GM18502 (cell line): ENCODE measurements at regions not wholly inside any gene's neighbourhood (a gene's known extent, or its start where the extent isn't known, plus 50 kb on each side); places are given as distances from the start of the nearest gene placed in this dataset.

ENCODE experiments used
- ATAC-seq: cut with Tn5 transposase; IDR thresholded peaks from one replicate; pipeline ENCODE4 v1.9.1; 2021; ENCODE audit warnings: mild to moderate bottlenecking; ENCODE audit not compliant: unreplicated experiment, poor library complexity

DNA sequence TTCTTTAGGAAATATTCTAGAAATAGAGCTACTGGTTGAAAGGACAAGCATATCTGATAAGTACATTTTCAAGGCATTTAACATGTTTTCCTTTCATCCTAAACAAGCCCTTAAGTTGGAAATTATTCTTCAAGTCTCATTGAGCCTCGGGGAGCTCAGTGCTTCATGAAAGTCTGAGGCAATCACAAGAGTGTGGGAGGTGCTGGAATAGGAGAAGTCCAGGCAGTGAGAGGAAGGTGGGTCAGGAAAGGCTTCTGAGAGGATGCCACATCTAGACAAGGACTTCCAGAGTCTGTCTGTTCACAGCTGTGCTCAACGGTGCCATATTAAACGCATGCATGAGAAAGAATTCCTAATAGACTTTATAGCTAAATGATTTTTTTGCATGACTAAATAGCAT, 69.8 kb downstream of the CD83 start:
- no peak for ATAC-seq

DNA sequence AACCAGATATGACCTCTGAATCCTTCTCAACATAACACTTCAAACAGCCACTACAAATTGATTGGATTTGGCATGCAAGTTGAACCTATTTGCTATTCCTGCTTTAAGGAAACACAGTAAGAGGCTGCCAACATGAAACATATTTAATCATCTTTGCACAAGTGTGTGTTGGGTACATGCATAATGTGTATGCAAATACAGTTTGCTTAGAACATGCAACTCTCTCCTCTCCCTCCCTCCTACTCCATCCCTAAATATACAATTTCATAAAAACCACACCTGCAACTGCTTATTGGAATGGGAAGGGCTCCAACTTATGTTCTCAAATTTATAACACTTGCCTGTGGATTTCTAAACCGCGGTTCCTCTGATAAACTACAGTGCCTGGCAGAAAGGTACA, 71.5 kb downstream of the CD83 start:
- ATAC-seq, result no peak

DNA sequence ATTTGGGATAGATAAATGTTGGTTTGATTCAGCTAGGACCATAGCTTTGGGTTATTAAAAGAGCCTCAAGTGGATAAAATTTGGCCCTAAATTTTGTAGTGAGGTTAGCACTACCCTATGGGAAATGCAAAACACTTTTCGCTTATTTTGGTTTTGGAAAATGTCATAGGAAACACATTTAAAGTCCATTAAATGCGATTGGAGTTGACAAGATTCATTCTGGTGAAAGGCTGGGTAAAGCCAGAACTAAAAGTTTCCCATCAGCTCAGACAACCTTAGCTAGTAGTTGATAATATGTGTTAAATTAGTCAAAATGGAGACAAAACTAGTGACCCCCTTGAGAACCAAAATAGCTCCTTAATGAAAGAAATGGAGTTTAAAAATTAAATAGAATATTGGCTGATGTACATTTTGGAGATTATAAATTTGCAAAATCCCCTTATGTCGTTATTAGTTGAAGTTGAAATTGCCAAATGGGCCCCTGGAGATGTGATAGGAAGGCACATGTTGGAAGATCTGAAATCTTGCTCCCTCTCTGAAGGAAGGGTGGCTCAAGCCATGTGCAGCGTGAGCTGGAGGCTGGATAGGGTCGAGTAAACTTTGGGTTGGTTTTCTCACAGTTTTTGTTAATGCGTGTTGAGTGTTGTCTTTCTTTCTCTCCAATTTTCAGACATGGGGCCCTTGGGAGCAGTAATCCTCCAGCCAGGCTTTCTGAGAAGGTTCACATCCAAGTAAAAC, 72.8 kb downstream of the CD83 start:
- ATAC-seq, result no peak

DNA sequence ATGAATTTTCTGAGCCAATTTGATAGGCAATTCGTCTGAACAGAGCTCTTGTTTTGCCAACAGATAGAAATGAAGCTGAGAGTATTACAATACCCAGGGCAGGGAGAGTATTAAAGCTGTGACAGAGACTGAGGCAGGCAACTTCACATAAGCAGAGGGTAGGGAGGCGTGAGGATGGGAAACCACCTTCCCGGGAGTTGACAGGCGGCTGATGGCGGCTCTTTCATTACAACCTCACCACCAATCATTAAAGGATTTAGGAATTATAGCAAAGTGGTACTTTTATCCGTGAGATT, 73.3 kb downstream of the CD83 start:
- ATAC-seq, result no peak

DNA sequence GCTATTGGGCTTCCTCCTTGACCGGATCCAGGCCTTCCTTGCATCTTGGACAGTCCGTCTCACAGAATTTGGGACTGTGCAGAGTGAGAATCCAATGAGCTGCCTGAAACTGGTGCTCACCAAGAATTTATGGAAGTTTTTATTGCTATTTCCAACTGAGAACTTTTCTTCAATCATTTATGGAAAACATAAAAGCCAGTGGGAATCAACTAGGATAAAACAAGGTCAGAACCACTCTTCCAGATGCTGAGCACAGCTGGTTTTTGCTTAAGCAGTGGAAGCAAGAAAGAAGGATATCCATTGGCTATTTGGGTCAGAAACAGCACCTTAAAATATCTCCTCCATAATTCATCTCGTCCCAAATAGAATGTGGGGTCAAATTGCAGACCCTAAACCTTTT, 74.2 kb downstream of the CD83 start:
- no peak for ATAC-seq

DNA sequence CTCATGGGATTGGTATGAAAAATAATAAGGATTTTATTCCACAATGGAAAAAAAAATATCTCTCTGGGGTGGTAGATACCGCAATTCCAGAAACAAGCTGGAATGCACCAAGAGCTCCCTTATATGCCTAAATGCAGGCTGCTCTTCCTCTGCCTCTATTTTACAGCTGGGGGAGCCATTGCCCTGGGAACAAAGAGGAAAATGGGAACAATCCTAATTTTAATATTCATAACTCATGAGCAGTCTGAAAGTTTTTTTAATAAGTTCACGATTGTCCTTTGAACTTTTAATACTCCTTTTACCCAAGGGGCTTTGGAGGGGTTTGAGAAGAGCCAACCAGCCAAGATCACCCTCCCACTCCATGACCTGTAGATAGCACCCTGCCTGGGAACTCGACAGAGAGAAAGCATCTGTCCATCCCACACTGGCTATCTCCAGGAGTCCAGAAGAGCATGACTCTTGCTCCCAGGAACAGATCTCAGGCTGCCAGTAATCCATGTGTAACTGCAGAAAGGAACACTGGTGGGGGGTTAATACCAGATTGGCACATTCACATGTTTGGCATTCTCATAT, 74.7 kb downstream of the CD83 start:
- no peak for ATAC-seq

DNA sequence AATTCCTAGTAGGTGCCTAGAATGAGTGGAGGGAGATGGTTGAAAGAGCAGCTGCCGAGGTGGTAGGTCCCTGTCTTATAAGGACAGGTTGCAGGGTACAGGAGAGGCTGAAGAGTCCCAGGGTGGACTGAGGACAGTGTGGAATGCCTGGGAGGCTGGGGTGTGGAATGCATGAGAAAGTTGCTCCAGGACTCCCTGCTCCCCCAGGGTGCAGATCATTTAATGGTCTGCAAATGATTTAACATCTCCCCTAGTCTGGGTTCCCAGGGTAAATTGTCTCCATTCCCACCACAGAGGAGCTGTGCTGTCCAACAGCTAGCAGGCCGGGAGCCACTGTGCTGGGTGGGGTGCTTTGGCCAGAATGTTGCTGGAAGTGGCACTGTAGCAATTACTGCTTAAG, 76.0 kb downstream of the CD83 start:
- no peak for ATAC-seq

DNA sequence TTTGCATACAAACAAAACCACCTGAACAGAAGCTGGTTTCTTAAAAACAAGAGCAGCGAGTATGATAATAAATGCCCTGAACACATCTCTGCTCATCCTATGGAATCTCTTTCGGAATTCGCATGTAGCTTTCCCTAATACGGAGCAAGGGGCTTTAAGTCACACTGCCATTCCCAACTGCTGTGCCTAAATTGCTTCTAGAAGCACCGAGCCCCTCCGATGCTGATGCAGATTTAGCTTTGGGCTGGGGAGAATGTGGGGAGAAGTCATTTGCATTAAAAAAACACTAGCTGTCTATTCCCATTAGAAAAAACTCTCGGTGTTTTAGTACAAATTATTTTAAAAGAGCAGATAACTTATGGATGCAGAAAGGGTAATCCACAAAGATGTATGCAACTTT, 76.9 kb downstream of the CD83 start:
- no peak for ATAC-seq

DNA sequence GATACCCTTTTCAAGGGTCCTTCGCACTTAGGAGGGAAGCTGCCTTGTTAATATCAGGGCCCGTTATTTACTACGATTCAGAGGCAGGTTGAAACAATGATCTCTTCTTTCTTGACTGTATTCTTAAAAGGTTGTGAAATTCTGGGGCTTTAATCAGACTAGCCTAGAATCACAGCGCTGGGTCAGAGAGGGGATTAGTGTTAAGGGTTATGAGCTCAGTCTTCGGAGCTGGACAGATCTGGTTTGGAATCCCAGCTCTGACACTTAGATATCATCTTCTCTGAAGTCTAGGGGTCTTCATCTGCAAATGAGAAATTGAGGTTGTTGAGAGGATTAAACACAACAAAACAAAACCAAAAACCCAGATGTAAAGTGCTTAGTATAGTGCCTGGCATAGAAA, 77.4 kb downstream of the CD83 start:
- ATAC-seq, result no peak

DNA sequence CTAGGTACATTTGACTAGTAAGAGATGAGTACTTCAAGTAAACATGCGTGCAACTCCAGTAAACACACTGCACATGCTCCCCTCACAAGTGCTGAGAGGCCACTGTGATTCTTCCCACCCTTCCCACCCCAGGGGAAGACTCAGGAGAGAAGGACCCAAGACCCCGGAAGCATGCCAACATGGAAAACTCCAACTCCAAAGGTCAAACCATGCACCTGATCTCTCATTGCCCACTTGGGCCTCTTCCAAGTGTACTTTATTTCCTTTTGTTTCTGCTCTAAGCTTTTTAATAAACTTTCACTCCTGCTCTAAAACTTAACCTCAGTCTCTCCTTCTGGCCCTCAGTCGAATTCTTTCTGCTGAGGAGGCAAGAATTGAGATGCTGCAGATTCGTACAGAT, 78.5 kb downstream of the CD83 start:
- ATAC-seq, result no peak

DNA sequence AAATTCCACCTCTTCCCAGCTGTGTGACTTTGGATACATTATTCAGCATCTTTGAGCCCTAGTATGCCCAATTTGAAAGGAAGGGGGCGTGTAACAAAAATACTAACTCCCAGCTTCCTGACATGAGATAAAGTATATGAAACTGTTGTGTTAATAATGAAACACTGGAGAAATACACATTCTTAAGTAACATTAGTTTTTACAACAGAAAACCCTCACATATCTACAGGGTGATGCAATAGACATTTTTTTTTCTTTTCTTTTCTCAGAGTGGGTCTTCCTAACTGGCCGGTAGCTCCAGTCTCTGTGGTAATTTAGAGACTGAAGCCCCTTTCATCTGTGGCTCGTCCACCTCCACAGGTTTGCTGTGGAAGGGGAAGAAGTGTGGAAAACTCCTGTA, 79.5 kb downstream of the CD83 start:
- ATAC-seq, result no peak

DNA sequence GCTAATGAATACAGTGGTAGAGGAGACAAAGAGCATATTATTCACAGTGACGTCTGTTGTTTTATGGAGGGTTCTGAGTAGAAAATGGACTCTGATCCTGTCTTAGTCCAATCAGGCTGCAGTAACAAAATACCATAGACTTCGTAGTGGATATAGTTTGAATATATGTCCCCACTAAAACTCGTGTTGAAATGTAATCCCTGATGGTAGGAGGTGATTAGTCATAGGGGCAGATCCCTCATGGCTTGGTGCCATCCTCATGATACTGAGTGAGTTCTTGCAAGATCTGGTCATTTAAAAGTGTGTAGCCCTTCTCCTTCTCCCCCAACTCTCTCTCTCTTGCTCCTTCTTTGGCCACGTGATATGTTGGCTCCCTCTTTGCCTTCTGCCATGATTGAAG, 82.5 kb downstream of the CD83 start:
- ATAC-seq, result no peak

DNA sequence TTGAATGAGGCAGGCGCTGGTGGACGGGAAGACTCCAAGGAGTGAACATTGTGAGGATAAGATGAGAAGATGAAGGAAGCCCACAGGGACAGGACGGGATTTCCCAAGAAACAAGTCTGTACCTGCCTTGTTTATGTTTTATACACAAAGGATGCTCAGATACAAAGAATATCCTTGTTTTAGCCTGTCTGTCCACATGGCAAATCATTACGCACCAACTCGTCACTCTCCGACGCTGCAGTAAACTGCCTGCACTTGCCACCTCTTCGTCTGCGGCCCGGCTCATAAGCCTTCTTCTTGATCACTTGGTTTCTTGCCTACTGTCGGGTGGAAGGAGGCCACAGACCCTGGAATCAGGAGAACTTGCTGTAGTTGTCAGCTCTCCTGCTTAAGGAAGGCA, 85.4 kb downstream of the CD83 start:
- ATAC-seq, result no peak

DNA sequence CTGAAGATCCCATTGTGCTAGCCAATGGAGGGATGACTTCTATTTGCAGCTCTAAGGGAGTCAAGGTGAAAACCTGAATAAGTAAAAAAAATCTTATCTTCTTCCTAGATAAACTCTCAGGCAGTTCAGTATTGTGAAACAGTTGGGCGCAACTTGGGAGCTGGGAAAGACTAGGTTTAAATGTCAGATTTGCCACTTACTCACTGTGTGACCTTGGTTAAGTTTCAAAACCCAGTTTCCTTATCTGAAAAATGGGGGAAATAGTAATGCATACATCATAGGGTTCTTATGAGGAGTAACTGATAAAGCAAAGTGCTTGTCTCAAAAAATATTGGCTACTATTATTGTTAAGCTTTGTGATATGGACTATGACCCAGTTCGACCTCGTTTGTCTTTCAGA, 88.8 kb downstream of the CD83 start:
- no peak for ATAC-seq

DNA sequence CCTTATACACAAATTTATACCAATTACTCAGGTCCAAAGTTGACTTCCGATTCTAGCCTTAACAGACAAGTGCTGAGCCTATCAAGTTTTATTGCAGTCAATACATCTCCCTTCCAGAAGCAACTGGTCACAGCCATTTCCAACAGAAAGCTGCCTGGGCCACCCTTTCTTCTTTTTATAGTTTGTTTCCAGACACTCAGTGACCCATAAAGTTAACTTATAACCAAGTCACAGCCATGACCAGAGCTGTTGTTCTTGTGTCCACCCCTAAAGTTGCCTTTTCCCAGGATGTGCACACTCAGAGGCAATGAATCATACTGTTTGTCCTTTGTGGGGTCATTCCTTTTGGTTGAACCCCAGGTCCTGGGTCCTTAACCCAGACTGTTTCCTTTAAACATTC, 89.9 kb downstream of the CD83 start:
- ATAC-seq, result no peak

DNA sequence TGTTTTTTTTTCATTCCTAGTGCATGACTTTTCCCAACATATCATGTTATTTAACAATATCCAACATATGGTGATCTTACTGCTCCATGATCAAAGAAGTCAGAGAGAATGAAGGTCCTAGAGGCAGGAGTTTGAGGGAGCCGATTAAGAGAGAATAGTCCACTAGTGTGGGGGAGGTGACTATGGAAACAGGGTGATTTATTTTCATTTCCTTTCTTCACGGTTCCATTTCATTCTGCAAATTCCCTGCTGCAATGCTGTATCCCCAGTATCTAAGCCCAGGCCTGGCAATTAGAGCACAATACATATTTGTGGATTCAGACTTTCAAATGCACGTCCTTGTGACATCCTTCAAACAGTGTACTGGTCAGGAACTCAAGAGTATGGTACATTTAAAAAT, 91.4 kb downstream of the CD83 start:
- ATAC-seq, result no peak

DNA sequence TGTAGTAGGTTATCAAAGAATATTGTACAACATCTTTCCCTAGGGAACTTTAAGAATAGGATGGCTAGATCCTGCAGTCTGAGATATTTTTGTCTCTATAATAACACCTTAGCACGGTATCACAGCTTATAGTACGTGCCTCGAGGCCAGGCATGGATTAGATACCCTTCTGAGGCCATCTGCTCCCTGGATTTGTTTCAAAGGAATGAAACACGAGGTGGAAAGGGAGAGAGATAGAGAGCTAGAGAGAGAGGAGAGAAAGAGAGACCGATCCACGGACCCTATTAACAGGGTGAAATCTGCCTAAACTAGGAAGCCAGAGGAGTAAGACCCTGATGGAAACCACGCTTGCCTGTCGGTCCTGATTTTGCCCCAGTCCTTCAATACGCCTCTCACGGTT, 92.5 kb downstream of the CD83 start:
- no peak for ATAC-seq

DNA sequence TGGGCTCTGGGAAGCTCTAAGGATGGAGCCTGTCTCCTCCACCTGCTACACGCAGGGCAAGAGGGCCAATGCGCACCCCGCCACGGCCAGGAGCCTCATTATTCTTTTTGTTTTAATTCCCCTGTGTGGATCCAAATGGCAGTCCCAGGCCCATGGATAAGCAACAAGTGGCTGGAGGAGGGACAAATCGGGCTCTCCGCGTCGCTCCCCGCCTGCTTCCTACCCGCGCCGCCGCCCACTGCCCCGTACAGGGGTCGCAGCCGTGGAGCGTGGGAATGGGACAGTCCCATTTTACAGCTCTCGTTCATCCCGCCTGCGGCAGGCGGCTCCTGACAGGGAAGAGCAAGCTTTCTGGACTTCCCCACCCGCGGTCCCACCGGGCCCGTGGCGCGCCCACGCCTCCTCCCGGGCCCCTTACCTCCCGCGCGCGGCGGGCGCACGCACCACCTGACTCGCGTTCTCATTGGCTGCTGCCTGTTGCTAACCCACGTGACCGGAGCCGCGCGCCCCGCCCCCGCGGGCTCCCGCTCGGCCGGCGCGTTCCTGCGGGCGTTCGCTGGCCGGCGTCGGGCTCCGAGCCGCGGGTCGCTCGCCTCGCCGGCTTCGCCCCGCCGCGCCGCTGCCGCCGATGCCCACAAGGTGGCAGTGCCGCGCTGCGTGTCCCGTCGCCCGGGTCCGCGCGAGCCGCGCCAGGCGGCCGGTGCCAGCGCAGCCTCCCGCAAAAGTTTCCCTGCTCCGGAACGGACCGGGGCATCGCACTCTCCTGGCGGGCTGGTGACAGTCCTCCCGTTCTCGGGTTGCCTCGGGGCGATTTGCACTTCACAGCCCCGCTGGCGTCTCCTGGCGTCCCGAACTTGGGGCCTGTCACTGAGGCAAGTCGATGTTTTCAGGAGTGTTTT, 93.3 kb downstream of the CD83 start:
- ATAC-seq, result peak; percentile 89

DNA sequence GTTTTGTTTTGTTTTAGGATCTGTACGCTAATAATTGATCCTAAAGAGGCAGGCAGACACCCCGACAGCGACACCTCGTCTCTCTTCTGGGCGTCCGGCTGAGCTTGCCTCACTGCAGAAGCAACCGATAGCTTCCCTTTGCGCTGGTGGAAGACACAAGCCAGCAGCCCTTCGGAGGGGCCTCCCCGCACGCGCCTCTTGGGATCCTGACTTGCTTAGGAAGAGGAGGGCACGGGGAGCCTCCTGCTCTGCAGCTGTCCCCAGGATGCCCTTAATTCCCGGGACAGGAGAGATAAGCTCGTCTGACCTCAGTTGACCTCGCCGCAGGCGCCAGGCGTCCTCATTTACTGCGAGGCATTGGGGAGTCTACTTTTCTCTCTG, 94.0 kb downstream of the CD83 start:
- ATAC-seq, result peak; percentile 1

DNA sequence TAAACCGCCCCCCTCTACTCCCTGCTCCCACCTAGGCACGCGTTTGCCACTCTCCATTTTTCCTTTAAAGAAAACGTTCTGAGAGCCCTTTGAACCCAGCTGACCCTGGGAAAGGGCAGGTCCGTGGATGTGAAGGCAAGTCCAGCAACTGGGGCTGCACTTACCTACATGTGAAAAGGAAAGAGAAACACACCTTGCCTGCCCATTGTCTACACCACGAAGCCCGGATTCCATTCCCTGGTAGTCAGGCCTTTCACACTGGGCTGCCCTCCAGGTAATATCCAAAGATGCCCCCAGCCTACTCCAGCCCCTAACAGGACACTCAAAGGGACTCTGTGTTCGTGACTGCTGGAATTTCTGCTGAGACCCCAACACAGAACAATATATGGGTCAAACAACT, 94.4 kb downstream of the CD83 start:
- no peak for ATAC-seq

DNA sequence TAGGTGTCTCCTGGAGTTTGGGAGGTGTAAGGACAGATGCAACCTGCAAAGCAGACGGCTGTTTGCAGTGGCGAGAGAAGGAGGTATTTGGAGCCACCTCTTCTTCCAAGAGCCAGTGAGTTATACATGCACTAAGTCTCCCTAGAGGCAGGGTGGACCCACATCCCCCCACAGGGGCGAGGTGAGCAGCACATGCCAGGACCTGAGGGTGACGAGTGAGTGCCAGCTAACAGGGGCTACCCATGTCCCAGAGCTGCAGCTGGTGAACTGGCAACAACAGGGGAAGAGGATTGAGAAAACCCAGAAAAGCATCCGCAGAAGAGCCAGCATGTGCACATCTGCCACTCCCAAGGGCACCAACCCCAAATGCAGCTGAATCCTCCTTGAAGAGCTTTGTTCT, 95.1 kb downstream of the CD83 start:
- no peak for ATAC-seq
